HUES64 (cell line): ENCODE measurements at regions not wholly inside any gene's neighbourhood (a gene's known extent, or its start where the extent isn't known, plus 50 kb on each side); places are given as distances from the start of the nearest gene placed in this dataset.

Experiments used
- H3K27ac ChIP-seq: 2 replicates; pipeline ENCODE4 v1.7.0; 2013; ENCODE audit warnings: low read depth, low read length, inconsistent platforms
- H3K27me3 ChIP-seq: 2 replicates; pipeline ENCODE4 v1.6.1; 2013; ENCODE audit warnings: mild to moderate bottlenecking, low read length; ENCODE audit not compliant: insufficient read depth
- H3K36me3 ChIP-seq: 2 replicates; pipeline ENCODE4 v1.6.1; 2013; ENCODE audit warnings: mild to moderate bottlenecking, low read length; ENCODE audit not compliant: insufficient read depth
- H3K4me1 ChIP-seq: 2 replicates; pipeline ENCODE4 v1.6.1; 2013; ENCODE audit warnings: mild to moderate bottlenecking, low read length, moderate library complexity; ENCODE audit not compliant: insufficient read depth
- H3K4me3 ChIP-seq: 2 replicates; pipeline ENCODE4 v1.5.1; 2013; ENCODE audit warnings: mild to moderate bottlenecking, low read length, moderate library complexity
- H3K9ac ChIP-seq: 2 replicates; pipeline ENCODE4 v1.6.1; 2013; ENCODE audit warnings: mild to moderate bottlenecking, low read depth, low read length
- H3K9me3 ChIP-seq: 2 replicates; pipeline ENCODE4 v1.6.1; 2013; ENCODE audit warnings: low read depth, low read length; ENCODE audit not compliant: insufficient read depth
- WGBS: fragments of 150-250, 120-280 bp; methylation state at CpG from one replicate; pipeline ENCODE4 v1.1.7; 2013; ENCODE audit warnings: missing lambda C conversion rate; 5-methylcytosine and 5-hydroxymethylcytosine counted together

GRCh38 chr12:78494911-78495310, 369.7 kb upstream of the SYT1 start:
- no CpG with 5 or more reads among the region's 1 CpG for WGBS
- no peaks in the 10 kb centered on the region for H3K4me1 ChIP-seq
- H3K27me3 ChIP-seq: no peaks in the 10 kb centered on the region
- H3K9me3 ChIP-seq: no peaks in the 10 kb centered on the region
- H3K9ac ChIP-seq: no peak overlapping the region
- no peaks in the 10 kb centered on the region for H3K36me3 ChIP-seq
- H3K27ac ChIP-seq: no peak overlapping the region
- no peak overlapping the region for H3K4me3 ChIP-seq

- WGBS: 88% methylated on average over 1 of the region's 2 CpGs
- Histone ChIP-seq H3K36me3 (no peaks in the 10 kb centered on the region), H3K9me3 (no peaks in the 10 kb centered on the region), H3K4me1 (no peaks in the 10 kb centered on the region), H3K9ac (no peak overlapping the region), H3K27me3 (no peaks in the 10 kb centered on the region), H3K4me3 (no peak overlapping the region), H3K27ac (no peak overlapping the region)
These were observed 362.7 kb upstream of the SYT1 start for GRCh38 chr12:78501825-78502224.

GRCh38 chr12:78519422-78519821, 345.2 kb upstream of the SYT1 start:
- Histone ChIP-seq H3K27me3 (no peaks in the 10 kb centered on the region), H3K9me3 (no peaks in the 10 kb centered on the region), H3K36me3 (no peaks in the 10 kb centered on the region), H3K4me1 (no peaks in the 10 kb centered on the region), H3K9ac (no peak overlapping the region), H3K4me3 (no peak overlapping the region), H3K27ac (no peak overlapping the region)
- WGBS: 92% methylated on average over 4 of the region's 4 CpGs

GRCh38 chr12:78530100-78530765, 334.3 kb upstream of the SYT1 start:
- peaks cover 45% of the 10 kb centered on the region for H3K4me1 ChIP-seq
- H3K9me3 ChIP-seq: no peaks in the 10 kb centered on the region
- H3K27me3 ChIP-seq: no peaks in the 10 kb centered on the region
- 61% methylated on average over 4 of the region's 4 CpGs for WGBS
- no peak overlapping the region for H3K4me3 ChIP-seq
- H3K9ac ChIP-seq: no peak overlapping the region
- no peaks in the 10 kb centered on the region for H3K36me3 ChIP-seq
- H3K27ac ChIP-seq: peak overlapping the region; percentile 32

- H3K27ac ChIP-seq: no peak overlapping the region
- no peaks in the 10 kb centered on the region for H3K36me3 ChIP-seq
- H3K9me3 ChIP-seq: no peaks in the 10 kb centered on the region
- H3K4me3 ChIP-seq: no peak overlapping the region
- no peak overlapping the region for H3K9ac ChIP-seq
- 79% methylated on average over 1 of the region's 2 CpGs for WGBS
- H3K27me3 ChIP-seq: no peaks in the 10 kb centered on the region
- H3K4me1 ChIP-seq: peaks cover 45% of the 10 kb centered on the region
These were observed 332.6 kb upstream of the SYT1 start for GRCh38 chr12:78531831-78532458.

- Histone ChIP-seq H3K36me3 (no peaks in the 10 kb centered on the region), H3K4me3 (no peak overlapping the region), H3K27me3 (no peaks in the 10 kb centered on the region), H3K9ac (no peak overlapping the region), H3K9me3 (no peaks in the 10 kb centered on the region), H3K4me1 (peaks cover 45% of the 10 kb centered on the region), H3K27ac (no peak overlapping the region)
- 73% methylated on average over 1 of the region's 1 CpG for WGBS
These were observed 330.3 kb upstream of the SYT1 start for GRCh38 chr12:78534311-78534710.

GRCh38 chr12:78540606-78541336, 323.8 kb upstream of the SYT1 start:
- 91% methylated on average over 7 of the region's 7 CpGs for WGBS
- no peak overlapping the region for H3K9ac ChIP-seq
- no peak overlapping the region for H3K27ac ChIP-seq
- no peaks in the 10 kb centered on the region for H3K9me3 ChIP-seq
- H3K27me3 ChIP-seq: no peaks in the 10 kb centered on the region
- no peaks in the 10 kb centered on the region for H3K4me1 ChIP-seq
- H3K36me3 ChIP-seq: no peaks in the 10 kb centered on the region
- no peak overlapping the region for H3K4me3 ChIP-seq

GRCh38 chr12:78550831-78551230, 313.7 kb upstream of the SYT1 start:
- Histone ChIP-seq H3K27ac (no peak overlapping the region), H3K4me1 (no peaks in the 10 kb centered on the region), H3K4me3 (no peak overlapping the region), H3K9me3 (no peaks in the 10 kb centered on the region), H3K27me3 (no peaks in the 10 kb centered on the region), H3K36me3 (no peaks in the 10 kb centered on the region), H3K9ac (no peak overlapping the region)
- 97% methylated on average over 3 of the region's 3 CpGs for WGBS

GRCh38 chr12:78555802-78556201, 308.8 kb upstream of the SYT1 start:
- Histone ChIP-seq H3K9me3 (no peaks in the 10 kb centered on the region), H3K4me1 (peaks cover 4% of the 10 kb centered on the region; the same call in 1 of the 2 replicates), H3K9ac (no peak overlapping the region), H3K4me3 (no peak overlapping the region), H3K36me3 (no peaks in the 10 kb centered on the region), H3K27me3 (no peaks in the 10 kb centered on the region), H3K27ac (no peak overlapping the region)

GRCh38 chr12:78556651-78557050, 307.9 kb upstream of the SYT1 start:
- Histone ChIP-seq H3K36me3 (no peaks in the 10 kb centered on the region), H3K4me1 (peaks cover 4% of the 10 kb centered on the region; the same call in 1 of the 2 replicates), H3K4me3 (no peak overlapping the region), H3K27me3 (no peaks in the 10 kb centered on the region), H3K27ac (no peak overlapping the region), H3K9ac (no peak overlapping the region), H3K9me3 (no peaks in the 10 kb centered on the region)
- WGBS: 89% methylated on average over 2 of the region's 2 CpGs

- H3K9ac ChIP-seq: no peak overlapping the region
- 77% methylated on average over 2 of the region's 2 CpGs for WGBS
- no peaks in the 10 kb centered on the region for H3K36me3 ChIP-seq
- no peaks in the 10 kb centered on the region for H3K27me3 ChIP-seq
- H3K4me3 ChIP-seq: no peak overlapping the region
- peaks cover 10% of the 10 kb centered on the region; the same call in 1 of the 2 replicates for H3K4me1 ChIP-seq
- H3K27ac ChIP-seq: no peak overlapping the region
- H3K9me3 ChIP-seq: no peaks in the 10 kb centered on the region
These were observed 305.2 kb upstream of the SYT1 start for GRCh38 chr12:78559416-78559815.
